HepG2 (cell line): ENCODE measurements at regions not wholly inside any gene's neighbourhood (a gene's known extent, or its start where the extent isn't known, plus 50 kb on each side); places are given as distances from the start of the nearest gene placed in this dataset.

Experiments used
- ATAC-seq: fragments of 200-7000 bp; cut with Tn5 transposase; 3 replicates; pipeline ENCODE4 v1.9.1; 2020; ENCODE audit warnings: mild to moderate bottlenecking, moderate library complexity
- BruUV-seq: library from RNA; stranded (reverse); fragments of 400-500 nt; replicated peaks from 2 replicates; lab custom pipeline; 2021; lab: Mats Ljungman, UMichigan
- CTCF ChIA-PET: fragments of 300-600 bp; formaldehyde crosslinking; extraction: SDS; loops from one replicate; lab custom pipeline; 2021; ENCODE audit warnings: low total read pairs, inconsistent platforms, low intra/inter-chr PET ratio; lab: Yijun Ruan, JAX
- POLR2A ChIA-PET: fragments of 350-600 bp; sonication (Branson Sonifier 250); formaldehyde crosslinking; loops from one replicate; lab custom pipeline; 2020; ENCODE audit warnings: antibody characterized with exemption, inconsistent platforms; lab: Yijun Ruan, JAX
- DNase-seq: peaks from one replicate; pipeline ENCODE4 v3.0.0-alpha.2; 2015; ENCODE audit warnings: low spot score
- FAIRE-seq: peaks from 3 replicates; lab custom pipeline; 2011; peaks lifted over from hg19 to GRCh38; lab: Jason Lieb, UNC
- H2AFZ ChIP-seq: one replicate; pipeline ENCODE4 v1.6.1; 2011; ENCODE audit warnings: low read length, inconsistent platforms
- H3K27ac ChIP-seq: fragments of 300-600 bp; 3 replicates; pipeline ENCODE4 v1.8.0; 2011; ENCODE audit warnings: mixed run types, mild to moderate bottlenecking, mixed read lengths, low read length, inconsistent platforms; ENCODE audit not compliant: insufficient read depth; ENCODE audit errors: extremely low read length
- H3K27me3 ChIP-seq, 2 experiments: fragments of 200-600 bp in 1 of 2; 2 replicates in 1 of 2; 3 replicates in 1 of 2; pipeline versions ENCODE4 v1.6.0 to v1.8.0; 2011; ENCODE audit warnings: low read length in 2 of 2, mild to moderate bottlenecking in 2 of 2, moderate library complexity in 2 of 2, inconsistent platforms in 1 of 2; ENCODE audit not compliant: insufficient read depth in 2 of 2, control insufficient read depth in 1 of 2
- H3K36me3 ChIP-seq, 2 experiments: fragments of 200-600 bp in 1 of 2; replicated peaks in 1 of 2; 2 replicates in 1 of 2; 3 replicates in 1 of 2; pipeline versions ENCODE4 v1.5.1 to v1.8.0; 2011; ENCODE audit warnings: low read length in 2 of 2, inconsistent platforms in 1 of 2; ENCODE audit not compliant: insufficient read depth in 2 of 2, control insufficient read depth in 1 of 2
- H3K4me1 ChIP-seq: 2 replicates; pipeline ENCODE4 v1.5.1; 2012; ENCODE audit warnings: low read length, inconsistent platforms; ENCODE audit not compliant: insufficient read depth
- H3K4me2 ChIP-seq: 2 replicates; pipeline ENCODE4 v1.6.0; 2011; ENCODE audit warnings: low read depth, low read length, inconsistent platforms
- H3K4me3 ChIP-seq, 3 experiments: fragments of 200-600 bp in 1 of 3; sonication (generic), shearing (Covaris generic) in 1 of 3; replicated peaks in 1 of 3; 2 replicates each; pipeline ENCODE4 v1.5.1; 2011 to 2016; ENCODE audit warnings: low read length in 3 of 3, inconsistent platforms in 2 of 3, low read depth in 2 of 3, mild to moderate bottlenecking in 2 of 3, control low read depth in 1 of 3, mixed read lengths in 1 of 3; ENCODE audit not compliant: insufficient read depth in 1 of 3
- H3K79me2 ChIP-seq: one replicate; pipeline ENCODE4 v1.6.1; 2011; ENCODE audit warnings: low read length, inconsistent platforms; ENCODE audit not compliant: insufficient read depth
- H3K9ac ChIP-seq: 2 replicates; pipeline ENCODE4 v1.6.0; 2011; ENCODE audit warnings: mild to moderate bottlenecking, low read depth, low read length, inconsistent platforms; ENCODE audit not compliant: insufficient read depth
- H3K9me3 ChIP-seq: 2 replicates; pipeline ENCODE4 v1.5.1; 2012; ENCODE audit warnings: mild to moderate bottlenecking, low read length
- H4K20me1 ChIP-seq: 2 replicates; pipeline ENCODE4 v1.6.0; 2011; ENCODE audit warnings: inconsistent platforms, mild to moderate bottlenecking, low read length, moderate library complexity; ENCODE audit not compliant: insufficient read depth
- CCDC6 ChIP-seq: sonication (generic); formaldehyde crosslinking; IDR thresholded peaks from 2 replicates; pipeline ENCODE4 v1.8.1; 2022; ENCODE audit warnings: mild to moderate bottlenecking, missing genetic modification reagents, moderate library complexity
- MYC ChIP-seq: sonication (generic); formaldehyde crosslinking; IDR thresholded peaks from 2 replicates; pipeline ENCODE4 v1.9.0; 2021; ENCODE audit warnings: missing genetic modification reagents, borderline replicate concordance
- SIN3A ChIP-seq: IDR thresholded peaks from 2 replicates; pipeline ENCODE4 v1.6.1; 2011; ENCODE audit warnings: low read depth, mild to moderate bottlenecking, control low read depth, low read length, borderline replicate concordance
- SNAPC5 ChIP-seq: sonication (generic); formaldehyde crosslinking; IDR thresholded peaks from 2 replicates; pipeline ENCODE4 v1.8.1; 2023; ENCODE audit warnings: mild to moderate bottlenecking, missing genetic modification reagents, borderline replicate concordance
- ZBTB43 ChIP-seq: sonication (generic); formaldehyde crosslinking; conservative IDR thresholded peaks from 2 replicates; pipeline ENCODE4 v1.4.0; 2020; ENCODE audit warnings: missing genetic modification reagents
- ZXDC ChIP-seq: sonication (generic); formaldehyde crosslinking; IDR thresholded peaks from 2 replicates; pipeline ENCODE4 v1.5.0; 2020; ENCODE audit warnings: mild to moderate bottlenecking, missing genetic modification reagents
- in situ Hi-C: cut with HindIII; loops from 2 replicates; pipeline ENCODE4 v1.10.0; 2017; ENCODE audit warnings: low pct_unique_long_range_greater_than_20kb; ENCODE audit not compliant: extremely low pct_ligation_motif_present
- intact Hi-C: fragments of 100-400 bp; cut with micrococcal nuclease; formaldehyde crosslinking; loops from one replicate; pipeline ENCODE4 v1.10.0; 2022; ENCODE audit not compliant: unreplicated experiment

GRCh38 chr7:85664341-85664740, 477.5 kb upstream of the SEMA3D start (continued):
- TF ChIP-seq ZBTB43 (CRISPR knock-in tag), result no peak
- no peak for TF ChIP-seq SIN3A
- TF ChIP-seq ZXDC (CRISPR knock-in tag), result no peak

DNA sequence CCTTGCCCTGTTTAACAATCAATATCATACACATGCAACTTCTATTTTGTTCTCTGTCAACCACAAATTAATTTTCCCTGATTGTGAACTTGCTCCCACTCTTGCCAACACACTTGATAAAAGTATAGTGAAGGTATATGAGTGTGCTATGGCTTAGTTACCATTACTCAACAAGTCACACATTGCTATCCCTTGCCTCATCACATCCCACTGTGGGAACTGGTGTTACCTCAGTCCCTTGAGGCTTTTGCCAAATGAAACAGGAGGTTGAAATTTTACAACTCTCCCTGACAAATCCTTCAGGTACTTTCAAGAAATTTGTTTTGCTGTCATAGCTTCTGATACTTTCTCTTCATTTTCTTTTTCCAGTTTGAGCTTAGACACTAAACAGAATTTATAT, 472.5 kb upstream of the SEMA3D start:
- no peak overlapping the region for H2AFZ ChIP-seq
- FAIRE-seq, result no peak
- H3K36me3 ChIP-seq, result no peaks in the 10 kb centered on the region
- no peak overlapping the region for H3K4me2 ChIP-seq
- intact Hi-C loops, result no loop called here
- H3K9me3 ChIP-seq, result no peaks in the 10 kb centered on the region
- H3K79me2 ChIP-seq, result no peaks in the 10 kb centered on the region
- H3K27me3 ChIP-seq, result no peaks in the 10 kb centered on the region
- DNase-seq, result no peak
- TF ChIP-seq CCDC6 (CRISPR knock-in tag), result no peak
- TF ChIP-seq MYC (CRISPR knock-in tag), result no peak
- no peak for TF ChIP-seq SNAPC5
- POLR2A ChIA-PET, result no interaction called here
- H3K9ac ChIP-seq, result no peak overlapping the region
- ATAC-seq, result no peak
- CTCF ChIA-PET, result no interaction called here
- in situ Hi-C loops, result no loop called here
- no peaks in the 10 kb centered on the region for H3K4me1 ChIP-seq
- H3K27ac ChIP-seq, result no peak overlapping the region
- H3K4me3 ChIP-seq, result no peak overlapping the region
- BruUV-seq, result no TSS peak
- no peaks in the 10 kb centered on the region for H4K20me1 ChIP-seq
